Bronchial epithelial cell (primary cell): ENCODE measurements at regions not wholly inside any gene's neighbourhood (a gene's known extent, or its start where the extent isn't known, plus 50 kb on each side); places are given as distances from the start of the nearest gene placed in this dataset.

ENCODE experiments used
- DNase-seq: peaks from one replicate; pipeline ENCODE4 v3.0.0-alpha.2; 2010; ENCODE audit warnings: low read depth
- FAIRE-seq: peaks from 2 replicates; lab custom pipeline; 2011; peaks lifted over from hg19 to GRCh38; lab: Jason Lieb, UNC
- H3K27me3 ChIP-seq: 2 replicates; pipeline ENCODE4 v1.5.1; 2011; ENCODE audit warnings: low read length; ENCODE audit not compliant: control insufficient read depth, insufficient read depth
- H3K36me3 ChIP-seq: 2 replicates; pipeline ENCODE4 v1.5.1; 2011; ENCODE audit warnings: low read length; ENCODE audit not compliant: control insufficient read depth, insufficient read depth
- H3K4me3 ChIP-seq: 2 replicates; pipeline ENCODE4 v1.5.1; 2011; ENCODE audit warnings: mild to moderate bottlenecking, low read depth, low read length, control low read depth
- CTCF ChIP-seq: IDR thresholded peaks from 2 replicates; pipeline ENCODE4 v1.5.1; 2011; ENCODE audit warnings: mild to moderate bottlenecking, moderate library complexity, low read length, control low read depth, inconsistent platforms; ENCODE audit not compliant: insufficient read depth, severe bottlenecking

- FAIRE-seq (no peak), DNase-seq (peak; percentile 13)
- no peak for TF ChIP-seq CTCF
Observed at GRCh38 chr18:43793910-43794309, 516.6 kb upstream of the SYT4 start.

GRCh38 chr18:43794363-43794762 is 517.1 kb upstream of the SYT4 start:
- DNase-seq: no peak
- Histone ChIP-seq H3K27me3 (no peaks in the 10 kb centered on the region), H3K4me3 (no peak overlapping the region), H3K36me3 (no peaks in the 10 kb centered on the region)
- FAIRE-seq: no peak
- TF ChIP-seq CTCF: no peak

More at GRCh38 chr18:43793910-43794309, 516.6 kb upstream of the SYT4 start:
- Histone ChIP-seq H3K36me3 (no peaks in the 10 kb centered on the region), H3K27me3 (no peaks in the 10 kb centered on the region), H3K4me3 (no peak overlapping the region)

GRCh38 chr18:43797347-43797746 is 520.1 kb upstream of the SYT4 start:
- FAIRE-seq: no peak
- H3K36me3 ChIP-seq: no peaks in the 10 kb centered on the region
- DNase-seq: peak; percentile 39
- no peaks in the 10 kb centered on the region for H3K27me3 ChIP-seq
- TF ChIP-seq CTCF: no peak
- H3K4me3 ChIP-seq: no peak overlapping the region

GRCh38 chr18:43800584-43800983 is 523.3 kb upstream of the SYT4 start:
- Histone ChIP-seq H3K36me3 (no peaks in the 10 kb centered on the region), H3K4me3 (no peak overlapping the region), H3K27me3 (no peaks in the 10 kb centered on the region)
- peak; percentile 53 for DNase-seq
- no peak for FAIRE-seq
- no peak for TF ChIP-seq CTCF

GRCh38 chr18:43805646-43806194 is 528.4 kb upstream of the SYT4 start:
- Histone ChIP-seq H3K4me3 (no peak overlapping the region), H3K36me3 (no peaks in the 10 kb centered on the region), H3K27me3 (no peaks in the 10 kb centered on the region)
- DNase-seq: no peak
- no peak for FAIRE-seq
- no peak for TF ChIP-seq CTCF

- TF ChIP-seq CTCF: no peak
- FAIRE-seq: no peak
- H3K27me3 ChIP-seq: no peaks in the 10 kb centered on the region
Observed at GRCh38 chr18:43812627-43813026, 535.3 kb upstream of the SYT4 start.

More at GRCh38 chr18:43812627-43813026, 535.3 kb upstream of the SYT4 start:
- DNase-seq: no peak
- H3K36me3 ChIP-seq: no peaks in the 10 kb centered on the region
- no peak overlapping the region for H3K4me3 ChIP-seq
